Keratinocyte (primary cell): ENCODE measurements at regions not wholly inside any gene's neighbourhood (a gene's known extent, or its start where the extent isn't known, plus 50 kb on each side); places are given as distances from the start of the nearest gene placed in this dataset.

Source experiments
- DNase-seq: peaks from one replicate; pipeline ENCODE4 v3.0.0-alpha.2; 2011; ENCODE audit warnings: low read depth, missing footprints, low spot score
- FAIRE-seq: peaks from 2 replicates; lab custom pipeline; 2011; peaks lifted over from hg19 to GRCh38; lab: Jason Lieb, UNC
- H2AFZ ChIP-seq: 2 replicates; pipeline ENCODE4 v1.6.0; 2012; ENCODE audit warnings: low read length, control low read depth, inconsistent platforms; ENCODE audit not compliant: control insufficient read depth
- H3K27ac ChIP-seq: 2 replicates; pipeline ENCODE4 v1.5.1; 2011; ENCODE audit warnings: low read length; ENCODE audit not compliant: control insufficient read depth, insufficient read depth
- H3K27me3 ChIP-seq: 3 replicates; pipeline ENCODE4 v1.6.0; 2011; ENCODE audit warnings: low read length; ENCODE audit not compliant: control insufficient read depth, insufficient read depth; ENCODE audit errors: extremely low read depth
- H3K36me3 ChIP-seq, 2 experiments: 2 replicates in 1 of 2; 3 replicates in 1 of 2; pipeline ENCODE4 v1.5.1; 2011; ENCODE audit warnings: low read length in 2 of 2, mild to moderate bottlenecking in 1 of 2; ENCODE audit not compliant: control insufficient read depth in 2 of 2, insufficient read depth in 2 of 2; ENCODE audit errors: extremely low read depth in 1 of 2
- H3K4me1 ChIP-seq: 3 replicates; pipeline ENCODE4 v1.5.1; 2011; ENCODE audit warnings: low read length; ENCODE audit not compliant: control insufficient read depth, insufficient read depth; ENCODE audit errors: extremely low read depth
- H3K4me2 ChIP-seq: 3 replicates; pipeline ENCODE4 v1.6.0; 2011; ENCODE audit warnings: low read depth, low read length; ENCODE audit not compliant: control insufficient read depth, insufficient read depth; ENCODE audit errors: extremely low read depth
- H3K4me3 ChIP-seq, 3 experiments: fragments of 200-600 bp in 1 of 3; sonication (generic) in 1 of 3; 2 replicates in 2 of 3; 3 replicates in 1 of 3; pipeline ENCODE4 v1.5.1; 2011 to 2016; ENCODE audit warnings: low read length in 3 of 3, mild to moderate bottlenecking in 3 of 3, control low read depth in 2 of 3, inconsistent platforms in 1 of 3, low read depth in 1 of 3, mixed read lengths in 1 of 3, mixed run types in 1 of 3, moderate library complexity in 1 of 3; ENCODE audit not compliant: control insufficient read depth in 2 of 3, insufficient read depth in 2 of 3; ENCODE audit errors: extremely low read depth in 1 of 3
- H3K79me2 ChIP-seq: 2 replicates; pipeline ENCODE4 v1.6.0; 2012; ENCODE audit warnings: low read length; ENCODE audit not compliant: control insufficient read depth, insufficient read depth
- H3K9ac ChIP-seq: 3 replicates; pipeline ENCODE4 v1.6.0; 2011; ENCODE audit warnings: low read length; ENCODE audit not compliant: control insufficient read depth, insufficient read depth; ENCODE audit errors: extremely low read depth
- H3K9me1 ChIP-seq: 3 replicates; pipeline ENCODE4 v1.6.0; 2011; ENCODE audit warnings: low read length; ENCODE audit not compliant: control insufficient read depth, insufficient read depth; ENCODE audit errors: extremely low read depth
- H3K9me3 ChIP-seq: 2 replicates; pipeline ENCODE4 v1.5.1; 2012; ENCODE audit warnings: low read depth, low read length; ENCODE audit not compliant: control insufficient read depth
- H4K20me1 ChIP-seq: 3 replicates; pipeline ENCODE4 v1.6.0; 2011; ENCODE audit warnings: low read length; ENCODE audit not compliant: control insufficient read depth, insufficient read depth; ENCODE audit errors: extremely low read depth
- CTCF ChIP-seq, 3 experiments: IDR thresholded peaks in 1 of 3; conservative IDR thresholded peaks in 1 of 3; optimal IDR thresholded peaks in 1 of 3; 2 replicates in 2 of 3; 3 replicates in 1 of 3; pipeline versions ENCODE3 to v1.5.1; 2011; ENCODE audit warnings: low read length in 3 of 3, mild to moderate bottlenecking in 3 of 3, moderate library complexity in 2 of 3, control low read depth in 1 of 3, inconsistent platforms in 1 of 3; ENCODE audit not compliant: insufficient read depth in 2 of 3; ENCODE audit errors: extremely low read depth in 1 of 3
- EZH2 ChIP-seq: IDR thresholded peaks from one replicate; pipeline ENCODE4 v1.6.1; 2012; ENCODE audit warnings: inconsistent platforms, mild to moderate bottlenecking, low read length, moderate library complexity
- dilution Hi-C: fragments of 300-500 bp; cut with MboI; formaldehyde crosslinking; loops from one replicate; pipeline ENCODE4 v1.7.0; 2020; ENCODE audit warnings: low sequenced_read_pairs; ENCODE audit not compliant: extremely low pct_ligation_motif_present

GRCh38 chr2:72010647-72011369 lies 136.9 kb downstream of the CYP26B1 start:
- no peak overlapping the region for H2AFZ ChIP-seq
- no peaks in the 10 kb centered on the region for H3K9me3 ChIP-seq
- no peaks in the 10 kb centered on the region for H3K79me2 ChIP-seq
- TF ChIP-seq CTCF (optimal IDR thresholded peaks at IDR 0.05 in 1 of 3, IDR thresholded peaks at IDR 0.05 in 1 of 3, conservative IDR thresholded peaks at IDR 0.05 in 1 of 3; ENCODE audit: extremely low read depth in 1 of 3, insufficient read depth in 2 of 3, low read length in 3 of 3): no peak
- no peak for TF ChIP-seq EZH2
- no peaks in the 10 kb centered on the region for H3K36me3 ChIP-seq
- DNase-seq (no peak), FAIRE-seq (no peak)
- H3K4me3 ChIP-seq: no peak overlapping the region
- dilution Hi-C loops: no loop called here
- H3K27me3 ChIP-seq: no peaks in the 10 kb centered on the region
- H3K4me2 ChIP-seq: no peak overlapping the region
- no peaks in the 10 kb centered on the region for H3K9me1 ChIP-seq
- peaks cover 8% of the 10 kb centered on the region for H3K4me1 ChIP-seq
- no peaks in the 10 kb centered on the region for H4K20me1 ChIP-seq
- no peak overlapping the region for H3K27ac ChIP-seq
- H3K9ac ChIP-seq: no peak overlapping the region

GRCh38 chr2:72008608-72009007 lies 139.1 kb downstream of the CYP26B1 start:
- H3K36me3 ChIP-seq: no peaks in the 10 kb centered on the region
- no peaks in the 10 kb centered on the region for H3K9me1 ChIP-seq
- no peak overlapping the region for H2AFZ ChIP-seq
- H3K9me3 ChIP-seq: no peaks in the 10 kb centered on the region
- TF ChIP-seq CTCF (optimal IDR thresholded peaks at IDR 0.05 in 1 of 3, IDR thresholded peaks at IDR 0.05 in 1 of 3, conservative IDR thresholded peaks at IDR 0.05 in 1 of 3; ENCODE audit: extremely low read depth in 1 of 3, insufficient read depth in 2 of 3, low read length in 3 of 3) (no peak), EZH2 (no peak)
- peaks cover 8% of the 10 kb centered on the region for H3K4me1 ChIP-seq
- dilution Hi-C loops: no loop called here
- no peaks in the 10 kb centered on the region for H4K20me1 ChIP-seq
- H3K27me3 ChIP-seq: no peaks in the 10 kb centered on the region
- FAIRE-seq (no peak), DNase-seq (no peak)
- no peak overlapping the region for H3K9ac ChIP-seq
- H3K4me2 ChIP-seq: no peak overlapping the region
- no peak overlapping the region for H3K27ac ChIP-seq
- no peak overlapping the region for H3K4me3 ChIP-seq
- no peaks in the 10 kb centered on the region for H3K79me2 ChIP-seq
